ENCODE measurements at regions not wholly inside any gene's neighbourhood (a gene's known extent, or its start where the extent isn't known, plus 50 kb on each side); places are given as distances from the start of the nearest gene placed in this dataset.

GRCh38 chr6:105873211-105873704 is 212.9 kb upstream of the PRDM1 start:
- TF ChIP-seq POLR2A (IDR thresholded peaks at IDR 0.05) = no peak
- TF ChIP-seq CTCF (IDR thresholded peaks at IDR 0.05) = no peak

Data from testis (tissue), 2 donors.